ENCODE measurements at regions not wholly inside any gene's neighbourhood (a gene's known extent, or its start where the extent isn't known, plus 50 kb on each side); places are given as distances from the start of the nearest gene placed in this dataset.

GRCh38 chr10:9636216-9636615 is 1381.5 kb upstream of the CELF2 start:
- Histone ChIP-seq H3K27me3 (ENCODE audit: insufficient read depth, low read length) (no peaks in the 10 kb centered on the region), H3K4me1 (ENCODE audit: insufficient read depth, low read length, severe bottlenecking) (no peaks in the 10 kb centered on the region), H3K79me2 (ENCODE audit: insufficient read depth, low read length) (no peaks in the 10 kb centered on the region), H3K9me3 (ENCODE audit: low read length) (no peaks in the 10 kb centered on the region), H3K9ac (ENCODE audit: low read length) (no peak overlapping the region), H3K27ac (ENCODE audit: low read depth, low read length, poor library complexity, severe bottlenecking) (no peak overlapping the region), H3K4me3 (ENCODE audit: low read depth, low read length, poor library complexity, severe bottlenecking) (no peak overlapping the region), H3F3A (ENCODE audit: insufficient read depth, low read length) (no peaks in the 10 kb centered on the region), H3K4me2 (ENCODE audit: low read length) (no peak overlapping the region), H3K9me2 (ENCODE audit: low read depth, low read length) (no peaks in the 10 kb centered on the region), H3K36me3 (ENCODE audit: insufficient read depth, low read length) (no peaks in the 10 kb centered on the region), H4K20me1 (ENCODE audit: insufficient read depth, low read length) (no peaks in the 10 kb centered on the region), H2AFZ (ENCODE audit: low read length) (no peak overlapping the region)
- no peak for TF ChIP-seq EZH2 (IDR thresholded peaks at IDR 0.05; ENCODE audit: borderline replicate concordance, low read length)
- no peak for TF ChIP-seq CTCF (IDR thresholded peaks at IDR 0.05; ENCODE audit: low read length)

- no peaks in the 10 kb centered on the region for H3K36me3 ChIP-seq (ENCODE audit: insufficient read depth, low read length)
- no peaks in the 10 kb centered on the region for H3K9me2 ChIP-seq (ENCODE audit: low read depth, low read length)
- H3K9me3 ChIP-seq (ENCODE audit: low read length) = no peaks in the 10 kb centered on the region
- TF ChIP-seq EZH2 (IDR thresholded peaks at IDR 0.05; ENCODE audit: borderline replicate concordance, low read length) = no peak
- no peak for TF ChIP-seq CTCF (IDR thresholded peaks at IDR 0.05; ENCODE audit: low read length)
- H3K4me2 ChIP-seq (ENCODE audit: low read length) = no peak overlapping the region
- H3K4me1 ChIP-seq (ENCODE audit: insufficient read depth, low read length, severe bottlenecking) = no peaks in the 10 kb centered on the region
- no peak overlapping the region for H3K4me3 ChIP-seq (ENCODE audit: low read depth, low read length, poor library complexity, severe bottlenecking)
- no peaks in the 10 kb centered on the region for H3K79me2 ChIP-seq (ENCODE audit: insufficient read depth, low read length)
- no peaks in the 10 kb centered on the region for H3K27me3 ChIP-seq (ENCODE audit: insufficient read depth, low read length)
- no peak overlapping the region for H3K27ac ChIP-seq (ENCODE audit: low read depth, low read length, poor library complexity, severe bottlenecking)
- H2AFZ ChIP-seq (ENCODE audit: low read length) = no peak overlapping the region
- no peaks in the 10 kb centered on the region for H3F3A ChIP-seq (ENCODE audit: insufficient read depth, low read length)
- no peak overlapping the region for H3K9ac ChIP-seq (ENCODE audit: low read length)
- no peaks in the 10 kb centered on the region for H4K20me1 ChIP-seq (ENCODE audit: insufficient read depth, low read length)
These were observed 1373.9 kb upstream of the CELF2 start for GRCh38 chr10:9643782-9644181.

- Histone ChIP-seq H4K20me1 (ENCODE audit: insufficient read depth, low read length) (no peaks in the 10 kb centered on the region), H3K79me2 (ENCODE audit: insufficient read depth, low read length) (no peaks in the 10 kb centered on the region), H3F3A (ENCODE audit: insufficient read depth, low read length) (no peaks in the 10 kb centered on the region), H2AFZ (ENCODE audit: low read length) (no peak overlapping the region), H3K9me3 (ENCODE audit: low read length) (no peaks in the 10 kb centered on the region), H3K9me2 (ENCODE audit: low read depth, low read length) (no peaks in the 10 kb centered on the region), H3K4me1 (ENCODE audit: insufficient read depth, low read length, severe bottlenecking) (no peaks in the 10 kb centered on the region), H3K36me3 (ENCODE audit: insufficient read depth, low read length) (no peaks in the 10 kb centered on the region), H3K4me2 (ENCODE audit: low read length) (no peak overlapping the region), H3K4me3 (ENCODE audit: low read depth, low read length, poor library complexity, severe bottlenecking) (no peak overlapping the region), H3K9ac (ENCODE audit: low read length) (no peak overlapping the region), H3K27ac (ENCODE audit: low read depth, low read length, poor library complexity, severe bottlenecking) (no peak overlapping the region), H3K27me3 (ENCODE audit: insufficient read depth, low read length) (no peaks in the 10 kb centered on the region)
- TF ChIP-seq EZH2 (IDR thresholded peaks at IDR 0.05; ENCODE audit: borderline replicate concordance, low read length) (no peak), CTCF (IDR thresholded peaks at IDR 0.05; ENCODE audit: low read length) (no peak)
These were observed 1372.3 kb upstream of the CELF2 start for GRCh38 chr10:9645404-9645803.
